Spleen (tissue), 7 donors: ENCODE measurements at regions not wholly inside any gene's neighbourhood (a gene's known extent, or its start where the extent isn't known, plus 50 kb on each side); places are given as distances from the start of the nearest gene placed in this dataset.

Experiments
- POLR2A ChIP-seq, 3 donors: fragments of 450-650 bp; IDR thresholded peaks; one replicate each; pipeline ENCODE4 v1.5.1; 2017; ENCODE audit warnings: antibody characterized with exemption in 3 of 3, mild to moderate bottlenecking in 1 of 3
- POLR2AphosphoS5 ChIP-seq, 3 donors: sonication (generic); formaldehyde crosslinking; IDR thresholded peaks; one replicate each; pipeline ENCODE4 v1.5.1; 2017; ENCODE audit warnings: antibody characterized with exemption in 3 of 3
- TF ChIP-seq, protein P1 (sequence below), 11 experiments: fragments of 200-600 bp in 7 of 11; fragments of 450-650 bp in 4 of 11; sonication (generic) in 4 of 11; IDR thresholded peaks in 8 of 11; conservative IDR thresholded peaks in 3 of 11; 1 replicate in 7 of 11; 2 replicates in 4 of 11; pipeline versions ENCODE4 v1.4.0 to v1.8.0; 2016 to 2021; ENCODE audit warnings: antibody characterized with exemption in 11 of 11, inconsistent platforms in 4 of 11, mild to moderate bottlenecking in 1 of 11
- donor health status: DM: no; HTN: no; CAD: no; lungs with moderate emphysema.
- donor health status: DM: no; HTN: no; CAD: no.
- donor health status: DM: no; HTN: no; CAD: no.

DNA sequence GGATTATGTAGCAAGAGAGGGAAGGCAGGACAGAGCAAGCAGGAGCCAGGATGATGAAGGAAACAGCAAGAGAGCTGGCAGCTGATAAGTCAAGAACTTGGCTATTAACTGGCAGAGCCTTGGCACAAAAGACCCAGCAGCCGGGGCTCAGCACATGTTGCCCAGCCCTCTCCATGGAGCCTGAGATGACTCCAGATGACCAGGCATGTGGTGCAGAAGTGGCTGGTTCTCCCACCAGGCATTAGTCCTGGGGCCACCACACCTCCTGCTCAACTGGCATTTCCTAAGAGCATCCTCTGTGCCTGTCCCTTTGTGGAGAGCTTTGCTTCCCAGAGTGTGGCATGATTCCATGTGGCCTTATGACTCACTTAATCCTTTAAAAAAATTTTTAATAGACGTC lies 522.6 kb downstream of the MN1 start:
- TF ChIP-seq, protein P1, sequence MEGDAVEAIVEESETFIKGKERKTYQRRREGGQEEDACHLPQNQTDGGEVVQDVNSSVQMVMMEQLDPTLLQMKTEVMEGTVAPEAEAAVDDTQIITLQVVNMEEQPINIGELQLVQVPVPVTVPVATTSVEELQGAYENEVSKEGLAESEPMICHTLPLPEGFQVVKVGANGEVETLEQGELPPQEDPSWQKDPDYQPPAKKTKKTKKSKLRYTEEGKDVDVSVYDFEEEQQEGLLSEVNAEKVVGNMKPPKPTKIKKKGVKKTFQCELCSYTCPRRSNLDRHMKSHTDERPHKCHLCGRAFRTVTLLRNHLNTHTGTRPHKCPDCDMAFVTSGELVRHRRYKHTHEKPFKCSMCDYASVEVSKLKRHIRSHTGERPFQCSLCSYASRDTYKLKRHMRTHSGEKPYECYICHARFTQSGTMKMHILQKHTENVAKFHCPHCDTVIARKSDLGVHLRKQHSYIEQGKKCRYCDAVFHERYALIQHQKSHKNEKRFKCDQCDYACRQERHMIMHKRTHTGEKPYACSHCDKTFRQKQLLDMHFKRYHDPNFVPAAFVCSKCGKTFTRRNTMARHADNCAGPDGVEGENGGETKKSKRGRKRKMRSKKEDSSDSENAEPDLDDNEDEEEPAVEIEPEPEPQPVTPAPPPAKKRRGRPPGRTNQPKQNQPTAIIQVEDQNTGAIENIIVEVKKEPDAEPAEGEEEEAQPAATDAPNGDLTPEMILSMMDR (IDR thresholded peaks at IDR 0.05 in 8 of 11, conservative IDR thresholded peaks at IDR 0.05 in 3 of 11), result no peak
- no peak for TF ChIP-seq POLR2A (IDR thresholded peaks at IDR 0.05)
- TF ChIP-seq POLR2AphosphoS5 (IDR thresholded peaks at IDR 0.05), result no peak
